ENCODE measurements at regions not wholly inside any gene's neighbourhood (a gene's known extent, or its start where the extent isn't known, plus 50 kb on each side); places are given as distances from the start of the nearest gene placed in this dataset.

- Histone ChIP-seq H3K4me1 (no peaks in the 10 kb centered on the region), H3K27ac (no peak overlapping the region), H3K36me3 (no peaks in the 10 kb centered on the region), H3K27me3 (no peaks in the 10 kb centered on the region), H3K4me3 (no peak overlapping the region), H3K9me3 (peaks cover 10 to 20% (median 18%) of the 10 kb centered on the region in 4 donors)
- DNase-seq (peak in 1 of 2 donors; percentile 33), ATAC-seq (ENCODE audit: low FRiP score in 2 of 2) (no peak)
- TF ChIP-seq CTCF (IDR thresholded peaks at IDR 0.05) (no peak), POLR2A (IDR thresholded peaks at IDR 0.05) (no peak), POLR2AphosphoS5 (IDR thresholded peaks at IDR 0.05) (no peak), EP300 (IDR thresholded peaks at IDR 0.05) (no peak)
- WGBS, 2 donors = 85 to 93% methylated on average over 9 of the region's 9 CpGs
Observed at GRCh38 chr10:130857631-130858295, 453.8 kb downstream of the TCERG1L start.

- H3K4me3 ChIP-seq = no peak overlapping the region
Observed at GRCh38 chr10:130858626-130859025, 452.9 kb downstream of the TCERG1L start.

DNA sequence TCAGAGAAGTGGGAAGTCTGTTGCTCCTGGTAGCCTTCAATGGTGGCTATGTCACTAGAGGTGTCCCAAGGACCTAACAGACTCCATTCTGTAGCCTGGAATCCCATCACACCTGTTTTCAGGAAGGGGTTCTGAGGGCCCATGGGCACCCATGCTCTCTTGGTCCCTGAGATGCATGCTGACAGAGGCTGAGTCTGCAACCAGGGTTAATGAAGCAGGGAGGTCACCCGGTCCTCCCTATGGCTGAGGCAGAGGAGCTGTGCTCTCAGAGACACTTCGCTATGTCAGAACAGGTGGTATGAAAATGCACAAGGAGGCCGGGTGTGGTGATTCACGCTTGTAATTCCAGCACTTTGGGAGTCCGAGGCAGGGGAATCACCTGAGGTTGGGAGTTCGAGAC is 452.1 kb downstream of the TCERG1L start:
- no peak for DNase-seq

More at GRCh38 chr10:130858626-130859025, 452.9 kb downstream of the TCERG1L start:
- TF ChIP-seq CTCF (IDR thresholded peaks at IDR 0.05) (no peak), POLR2A (IDR thresholded peaks at IDR 0.05) (no peak), EP300 (IDR thresholded peaks at IDR 0.05) (no peak), POLR2AphosphoS5 (IDR thresholded peaks at IDR 0.05) (no peak)
- Histone ChIP-seq H3K36me3 (no peaks in the 10 kb centered on the region), H3K4me1 (no peaks in the 10 kb centered on the region), H3K9me3 (peaks cover 9 to 19% (median 14%) of the 10 kb centered on the region in 4 donors), H3K27me3 (no peaks in the 10 kb centered on the region), H3K27ac (no peak overlapping the region)
- ATAC-seq (ENCODE audit: low FRiP score in 2 of 2) = no peak
- DNase-seq = no peak
- 51 to 54% methylated on average over 2 of the region's 2 CpGs for WGBS, 2 donors

GRCh38 chr10:130862122-130862521 is 449.4 kb downstream of the TCERG1L start:
- WGBS, 2 donors = 90 to 100% methylated on average over 1 to 10 of the region's 10 CpGs
- Histone ChIP-seq H3K9me3 (no peaks in the 10 kb centered on the region), H3K27me3 (no peaks in the 10 kb centered on the region), H3K4me3 (no peak overlapping the region), H3K36me3 (no peaks in the 10 kb centered on the region), H3K27ac (no peak overlapping the region), H3K4me1 (no peaks in the 10 kb centered on the region)
- ATAC-seq (ENCODE audit: low FRiP score in 2 of 2) (no peak), DNase-seq (peak in 1 of 2 donors; percentile 29)
- TF ChIP-seq CTCF (IDR thresholded peaks at IDR 0.05) = no peak
- TF ChIP-seq POLR2AphosphoS5 (IDR thresholded peaks at IDR 0.05) = no peak
- TF ChIP-seq POLR2A (IDR thresholded peaks at IDR 0.05) = no peak
- no peak for TF ChIP-seq EP300 (IDR thresholded peaks at IDR 0.05)

More for the DNA sequence above, 452.1 kb downstream of the TCERG1L start:
- no peak overlapping the region for H3K4me3 ChIP-seq
- H3K27ac ChIP-seq = no peak overlapping the region
- TF ChIP-seq POLR2AphosphoS5 (IDR thresholded peaks at IDR 0.05) (no peak), POLR2A (IDR thresholded peaks at IDR 0.05) (no peak), EP300 (IDR thresholded peaks at IDR 0.05) (no peak), CTCF (IDR thresholded peaks at IDR 0.05) (no peak)
- ATAC-seq (ENCODE audit: low FRiP score in 2 of 2) = no peak
- no peaks in the 10 kb centered on the region for H3K27me3 ChIP-seq
- no peaks in the 10 kb centered on the region for H3K36me3 ChIP-seq
- H3K9me3 ChIP-seq = peaks cover 1 to 12% (median 7%) of the 10 kb centered on the region in 4 donors
- WGBS, 2 donors = 90 to 91% methylated on average over 6 of the region's 6 CpGs
- H3K4me1 ChIP-seq = no peaks in the 10 kb centered on the region

DNA sequence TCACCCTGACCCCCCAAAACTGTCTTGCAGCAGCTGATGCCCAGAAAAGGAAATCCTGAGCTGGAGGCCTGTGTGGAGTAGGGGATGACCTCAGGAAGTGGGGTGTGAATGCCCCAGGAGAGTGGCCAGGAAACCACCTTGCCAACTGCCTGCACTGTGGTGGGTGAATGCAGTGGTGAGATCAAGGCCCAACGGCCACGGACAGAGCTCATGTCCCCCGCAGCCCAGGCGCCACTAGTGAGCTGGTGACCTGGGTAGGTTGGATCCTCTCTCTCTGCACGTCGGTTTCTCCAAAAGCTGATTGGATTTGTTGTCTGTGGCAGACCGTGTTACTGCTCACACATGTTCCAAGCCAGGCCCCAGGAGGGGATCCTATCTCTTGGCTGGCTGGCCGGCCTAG is 448.9 kb downstream of the TCERG1L start:
- H3K9me3 ChIP-seq = no peaks in the 10 kb centered on the region
- H3K4me3 ChIP-seq = no peak overlapping the region
- H3K4me1 ChIP-seq = no peaks in the 10 kb centered on the region
- H3K27me3 ChIP-seq = no peaks in the 10 kb centered on the region
- 81 to 88% methylated on average over 3 to 8 of the region's 8 CpGs for WGBS, 2 donors
- ATAC-seq (ENCODE audit: low FRiP score in 2 of 2) = no peak
- no peaks in the 10 kb centered on the region for H3K36me3 ChIP-seq
- no peak overlapping the region for H3K27ac ChIP-seq
- DNase-seq = no peak
- no peak for TF ChIP-seq EP300 (IDR thresholded peaks at IDR 0.05)
- TF ChIP-seq CTCF (IDR thresholded peaks at IDR 0.05) = no peak
- TF ChIP-seq POLR2AphosphoS5 (IDR thresholded peaks at IDR 0.05) = no peak
- TF ChIP-seq POLR2A (IDR thresholded peaks at IDR 0.05) = no peak
